HG03460 (cell line): ENCODE measurements at regions not wholly inside any gene's neighbourhood (a gene's known extent, or its start where the extent isn't known, plus 50 kb on each side); places are given as distances from the start of the nearest gene placed in this dataset.

Experiments
- ATAC-seq: cut with Tn5 transposase; IDR thresholded peaks from one replicate; pipeline ENCODE4 v1.9.1; 2021; ENCODE audit not compliant: unreplicated experiment

GRCh38 chr5:54746777-54747398, 229.3 kb downstream of the SNX18 start:
- ATAC-seq = no peak

GRCh38 chr5:54746346-54746745, 228.8 kb downstream of the SNX18 start:
- no peak for ATAC-seq

- ATAC-seq = no peak
These were observed 228.0 kb downstream of the SNX18 start for GRCh38 chr5:54745599-54745998.

GRCh38 chr5:54743997-54744788, 226.6 kb downstream of the SNX18 start:
- ATAC-seq = peak; percentile 52

GRCh38 chr5:54743581-54743980, 226.0 kb downstream of the SNX18 start:
- no peak for ATAC-seq

- ATAC-seq = no peak
These were observed 224.9 kb downstream of the SNX18 start for GRCh38 chr5:54742417-54742891.

- ATAC-seq = no peak
These were observed 224.2 kb downstream of the SNX18 start for GRCh38 chr5:54741711-54742110.

GRCh38 chr5:54740141-54740540, 222.6 kb downstream of the SNX18 start:
- no peak for ATAC-seq

- no peak for ATAC-seq
These were observed 221.8 kb downstream of the SNX18 start for GRCh38 chr5:54739371-54739770.

- ATAC-seq = no peak
These were observed 221.4 kb downstream of the SNX18 start for GRCh38 chr5:54738973-54739367.

GRCh38 chr5:54738118-54738972, 220.8 kb downstream of the SNX18 start:
- no peak for ATAC-seq

- ATAC-seq = no peak
These were observed 218.6 kb downstream of the SNX18 start for GRCh38 chr5:54736003-54736797.

GRCh38 chr5:54733101-54733500, 215.5 kb downstream of the SNX18 start:
- ATAC-seq = no peak

GRCh38 chr5:54732108-54732507, 214.5 kb downstream of the SNX18 start:
- no peak for ATAC-seq

- no peak for ATAC-seq
These were observed 211.0 kb downstream of the SNX18 start for GRCh38 chr5:54728588-54728915.

GRCh38 chr5:54727874-54728587, 210.5 kb downstream of the SNX18 start:
- ATAC-seq = no peak

- ATAC-seq = no peak
These were observed 208.1 kb downstream of the SNX18 start for GRCh38 chr5:54725391-54726280.

GRCh38 chr5:54722846-54723433, 205.4 kb downstream of the SNX18 start:
- no peak for ATAC-seq
